Aorta (tissue), 5 donors: ENCODE measurements at regions not wholly inside any gene's neighbourhood (a gene's known extent, or its start where the extent isn't known, plus 50 kb on each side); places are given as distances from the start of the nearest gene placed in this dataset.

ENCODE experiments used
- ATAC-seq: fragments of 200-7000 bp; cut with Tn5 transposase; one replicate; pipeline ENCODE4 v1.9.1; 2022; ENCODE audit warnings: moderate library complexity; ENCODE audit not compliant: low FRiP score
- DNase-seq, 2 donors: peaks; one replicate each; pipeline ENCODE4 v3.0.0-alpha.2; 2020
- H3K27ac ChIP-seq, 2 donors: one replicate each; pipeline ENCODE4 v1.5.1; 2013; ENCODE audit warnings: low read length in 2 of 2, mild to moderate bottlenecking in 2 of 2, moderate library complexity in 2 of 2, control low read depth in 1 of 2, inconsistent platforms in 1 of 2, low read depth in 1 of 2
- H3K27me3 ChIP-seq, 2 donors: one replicate each; pipeline ENCODE4 v1.6.1; 2013; ENCODE audit warnings: control low read depth in 1 of 2, low read length in 1 of 2, mild to moderate bottlenecking in 1 of 2, moderate library complexity in 1 of 2; ENCODE audit not compliant: insufficient read depth in 2 of 2, control insufficient read depth in 1 of 2
- H3K36me3 ChIP-seq, 2 donors: one replicate each; pipeline ENCODE4 v1.6.1; 2013; ENCODE audit warnings: control low read depth in 1 of 2, low read length in 1 of 2, mild to moderate bottlenecking in 1 of 2; ENCODE audit not compliant: insufficient read depth in 2 of 2, control insufficient read depth in 1 of 2
- H3K4me1 ChIP-seq, 2 donors: one replicate each; pipeline ENCODE4 v1.6.1; 2013; ENCODE audit warnings: low read length in 2 of 2, control low read depth in 1 of 2, mild to moderate bottlenecking in 1 of 2, moderate library complexity in 1 of 2; ENCODE audit not compliant: insufficient read depth in 2 of 2, control insufficient read depth in 1 of 2
- H3K4me3 ChIP-seq, 2 donors: one replicate each; pipeline ENCODE4 v1.5.1; 2013; ENCODE audit warnings: low read length in 2 of 2, control low read depth in 1 of 2, mild to moderate bottlenecking in 1 of 2
- H3K9me3 ChIP-seq: one replicate; pipeline ENCODE4 v1.6.1; 2013; ENCODE audit warnings: mild to moderate bottlenecking, low read length; ENCODE audit not compliant: control insufficient read depth
- WGBS, 2 donors: extraction: QIAGEN DNeasy Blood & Tissue Kit; methylation state at CpG; one replicate each; pipeline ENCODE4 v1.1.7; 2013; 5-methylcytosine and 5-hydroxymethylcytosine counted together
- intact Hi-C, 2 donors: fragments of 100-400 bp; cut with DNase I; formaldehyde crosslinking; loops; one replicate each; pipeline versions ENCODE4 v1.14.2 to v1.15.0; 2022
- donor health status: healthy with polysubstance abuse.
- donor health status: Bipolar disorder and iron deficiency.
- donor health status: DM: no; HTN: no; CAD: no.
- donor health status: DM: no; HTN: no; CAD: no.
- donor health status: DM: yes; HTN: yes; CAD: no.

DNA sequence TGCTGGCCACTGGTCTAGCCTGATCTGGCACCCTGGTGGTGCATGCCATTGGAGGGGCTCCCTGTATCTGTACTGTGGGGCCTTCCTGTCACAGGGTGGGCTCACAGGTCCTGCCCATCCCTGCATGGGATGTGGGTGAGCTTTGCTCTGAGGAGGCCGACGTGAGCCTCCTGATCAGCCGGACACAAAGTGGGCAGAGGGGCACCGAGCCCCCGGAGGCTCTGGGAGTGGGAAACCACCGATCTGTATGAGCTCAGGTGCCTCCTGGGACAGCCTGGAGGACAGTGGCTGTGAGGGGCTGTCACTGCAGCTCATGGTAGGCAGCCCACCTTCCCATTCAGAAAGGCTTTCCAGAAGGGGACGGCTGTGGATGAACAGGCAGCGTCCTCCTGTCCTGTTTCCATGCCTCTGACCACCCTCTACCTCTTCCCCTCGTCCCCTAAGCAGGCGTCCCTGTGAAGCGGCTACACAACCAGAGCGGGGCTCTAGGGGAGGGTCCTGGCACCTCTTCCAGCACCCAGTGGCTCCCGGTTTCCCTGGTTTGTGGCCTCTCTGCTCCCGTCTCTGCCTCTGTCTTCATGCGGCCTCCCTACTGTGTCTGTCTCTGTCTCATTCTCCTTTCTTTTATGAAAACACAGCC, 112.5 kb upstream of the OTOS start:
- 95 to 96% methylated on average over 15 of the region's 15 CpGs for WGBS, 2 donors
- ATAC-seq (no peak), DNase-seq (peak in 1 of 2 donors; percentile 63)
- H3K27me3 ChIP-seq, result no peaks in the 10 kb centered on the region
- intact Hi-C loops, result loop anchor here (5.0 kb wide), 1 partner anchor 119 kb away; no protein-coding TSS in a partner anchor
- no peak overlapping the region for H3K4me3 ChIP-seq
- H3K9me3 ChIP-seq, result no peaks in the 10 kb centered on the region
- no peaks in the 10 kb centered on the region for H3K36me3 ChIP-seq
- peak overlapping the region in 1 of 2 donors; percentile 78 for H3K27ac ChIP-seq
- no peaks in the 10 kb centered on the region for H3K4me1 ChIP-seq

DNA sequence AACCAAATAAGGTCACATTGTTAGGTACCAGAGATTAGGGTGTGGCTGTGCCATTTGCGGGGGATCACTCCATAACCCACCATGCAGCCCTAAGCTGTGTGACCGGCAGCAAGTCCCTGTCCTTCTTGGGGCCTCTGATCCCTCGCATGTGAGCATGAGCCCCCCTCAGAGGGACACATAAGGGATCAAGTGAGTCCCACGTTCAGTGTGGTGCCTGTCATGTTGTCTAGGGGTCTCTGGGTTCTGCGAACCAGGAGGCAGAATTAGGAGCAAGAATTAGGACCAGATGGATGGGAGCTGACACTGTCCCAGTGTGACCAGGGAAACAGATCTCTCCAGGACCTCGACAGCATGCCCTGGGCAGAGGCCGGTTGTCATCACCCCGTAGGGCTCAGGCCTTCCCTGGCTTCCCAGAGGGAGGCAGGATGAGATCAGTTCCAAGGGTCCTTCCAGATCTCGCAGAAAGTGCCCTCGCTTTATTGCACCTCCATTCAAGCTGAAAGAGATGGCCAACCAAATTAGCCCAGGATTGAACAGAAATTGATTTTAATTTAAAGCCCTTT, 113.2 kb upstream of the OTOS start:
- H3K27ac ChIP-seq, result no peak overlapping the region
- H3K9me3 ChIP-seq, result no peaks in the 10 kb centered on the region
- ATAC-seq (no peak), DNase-seq (no peak)
- 69 to 82% methylated on average over 10 of the region's 10 CpGs for WGBS, 2 donors
- H3K36me3 ChIP-seq, result no peaks in the 10 kb centered on the region
- H3K4me1 ChIP-seq, result no peaks in the 10 kb centered on the region
- H3K27me3 ChIP-seq, result no peaks in the 10 kb centered on the region
- intact Hi-C loops, result loop anchor here (5.0 kb wide), 1 partner anchor 119 kb away; no protein-coding TSS in a partner anchor
- no peak overlapping the region for H3K4me3 ChIP-seq

- intact Hi-C loops, result loop anchor here (5.0 kb wide), 1 partner anchor 118 kb away; no protein-coding TSS in a partner anchor
- peak in 1 of 2 donors; percentile 60 for DNase-seq
- Histone ChIP-seq H3K27ac (no peak overlapping the region), H3K4me3 (no peak overlapping the region), H3K36me3 (no peaks in the 10 kb centered on the region), H3K4me1 (no peaks in the 10 kb centered on the region), H3K9me3 (no peaks in the 10 kb centered on the region), H3K27me3 (no peaks in the 10 kb centered on the region)
- ATAC-seq, result no peak
- WGBS, 2 donors, result 93 to 97% methylated on average over 15 of the region's 15 CpGs
Observed at GRCh38 chr2:240254337-240255164, 114.1 kb upstream of the OTOS start.

DNA sequence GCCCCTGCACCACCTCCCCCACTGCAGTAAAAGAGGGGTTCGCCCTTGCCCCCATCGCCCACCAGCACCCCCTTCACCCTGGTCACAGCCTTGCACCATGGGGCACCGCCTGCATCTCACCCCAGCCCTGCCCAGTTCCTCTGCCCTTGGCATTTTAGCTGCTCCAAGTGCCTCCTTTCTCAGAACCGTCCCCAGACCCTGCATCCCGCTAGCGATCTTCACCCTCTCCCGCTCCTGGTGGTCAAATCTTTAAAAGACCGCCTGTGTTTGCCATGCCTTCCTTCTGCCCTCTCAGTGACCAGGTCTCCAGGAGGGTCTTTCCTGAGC, 114.7 kb upstream of the OTOS start:
- intact Hi-C loops, result no loop called here
- H3K36me3 ChIP-seq, result no peaks in the 10 kb centered on the region
- DNase-seq, result peak in 1 of 2 donors; percentile 69
- H3K4me1 ChIP-seq, result no peaks in the 10 kb centered on the region
- no peaks in the 10 kb centered on the region for H3K9me3 ChIP-seq
- no peak overlapping the region for H3K27ac ChIP-seq
- H3K4me3 ChIP-seq, result no peak overlapping the region
- no peaks in the 10 kb centered on the region for H3K27me3 ChIP-seq
- no peak for ATAC-seq
- WGBS, 2 donors, result 91 to 94% methylated on average over 8 of the region's 8 CpGs

DNA sequence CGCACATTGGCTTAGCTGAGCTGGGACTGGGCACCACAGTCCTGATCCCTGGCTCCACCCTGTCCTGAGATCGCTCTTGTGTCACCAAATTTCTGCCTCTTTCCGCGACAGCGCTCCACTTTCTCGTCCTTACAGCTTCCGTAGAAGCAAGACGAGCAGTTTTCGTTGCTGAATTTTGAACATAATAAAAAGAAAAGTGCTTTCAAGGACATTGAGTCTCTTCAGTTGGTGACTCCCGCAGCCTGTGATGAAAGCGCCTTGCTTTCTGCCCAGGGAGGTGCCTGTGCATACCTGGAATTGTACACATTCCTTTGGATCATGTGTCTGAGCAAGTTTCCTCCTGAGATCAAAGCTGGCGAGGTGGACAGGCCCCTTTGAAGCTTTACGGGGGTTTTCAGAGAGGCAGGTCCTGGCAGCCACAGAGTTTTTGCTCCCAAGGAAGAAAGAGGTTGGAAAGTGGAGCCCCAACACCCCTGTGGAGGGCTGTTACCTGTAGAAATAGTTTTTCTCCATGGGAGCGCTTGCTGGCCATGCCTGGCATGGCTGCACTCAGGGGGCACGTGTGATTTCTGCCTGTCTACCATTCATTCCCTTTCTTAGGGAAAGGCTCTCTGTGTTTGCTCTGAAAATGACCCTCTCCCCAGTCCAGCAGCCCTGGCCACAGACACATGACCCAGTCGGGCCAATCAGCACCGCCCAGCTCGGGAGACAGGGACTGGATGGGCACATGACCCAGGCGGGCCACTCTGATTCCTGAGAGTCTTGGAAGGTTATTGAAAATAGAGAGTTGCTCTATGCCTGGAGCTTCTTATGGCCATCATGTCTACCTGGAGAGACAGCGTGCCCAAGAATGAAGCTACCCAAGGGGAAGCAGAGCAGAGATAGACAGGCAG, 115.6 kb upstream of the OTOS start:
- intact Hi-C loops, result no loop called here
- no peak for ATAC-seq

GRCh38 chr2:240256704-240257637, 116.5 kb upstream of the OTOS start:
- Histone ChIP-seq H3K4me3 (no peak overlapping the region), H3K27me3 (no peaks in the 10 kb centered on the region), H3K9me3 (no peaks in the 10 kb centered on the region), H3K27ac (no peak overlapping the region), H3K36me3 (no peaks in the 10 kb centered on the region), H3K4me1 (no peaks in the 10 kb centered on the region)
- WGBS, 2 donors, result 96% methylated on average over 26 of the region's 26 CpGs
- DNase-seq (no peak), ATAC-seq (no peak)
- intact Hi-C loops, result no loop called here

More for the DNA sequence above, 115.6 kb upstream of the OTOS start:
- DNase-seq, result no peak
- Histone ChIP-seq H3K4me3 (no peak overlapping the region), H3K9me3 (no peaks in the 10 kb centered on the region), H3K4me1 (no peaks in the 10 kb centered on the region), H3K27me3 (no peaks in the 10 kb centered on the region), H3K36me3 (no peaks in the 10 kb centered on the region), H3K27ac (no peak overlapping the region)
- 87 to 92% methylated on average over 20 of the region's 20 CpGs for WGBS, 2 donors

- Histone ChIP-seq H3K27me3 (no peaks in the 10 kb centered on the region), H3K27ac (peak overlapping the region; percentile 85 to 99), H3K9me3 (no peaks in the 10 kb centered on the region), H3K4me1 (no peaks in the 10 kb centered on the region), H3K36me3 (no peaks in the 10 kb centered on the region), H3K4me3 (no peak overlapping the region)
- intact Hi-C loops, result no loop called here
- 96 to 97% methylated on average over 23 of the region's 23 CpGs for WGBS, 2 donors
- DNase-seq (peak in 1 of 2 donors; percentile 71), ATAC-seq (no peak)
Observed at GRCh38 chr2:240257940-240258580, 117.6 kb upstream of the OTOS start.
